Osteoblast (primary cell): ENCODE measurements at regions not wholly inside any gene's neighbourhood (a gene's known extent, or its start where the extent isn't known, plus 50 kb on each side); places are given as distances from the start of the nearest gene placed in this dataset.

Source experiments
- DNase-seq: peaks from one replicate; pipeline ENCODE4 v3.0.0; 2011; ENCODE audit warnings: low spot score, mixed read lengths; ENCODE audit not compliant: insufficient read length; ENCODE audit errors: missing footprints
- H2AFZ ChIP-seq: 2 replicates; pipeline ENCODE4 v1.6.0; 2011; ENCODE audit warnings: mild to moderate bottlenecking, low read length
- H3K27ac ChIP-seq: 2 replicates; pipeline ENCODE4 v1.5.1; 2011; ENCODE audit warnings: mild to moderate bottlenecking, low read depth, low read length, moderate library complexity
- H3K27me3 ChIP-seq: 2 replicates; pipeline ENCODE4 v1.6.0; 2012; ENCODE audit warnings: mild to moderate bottlenecking, control low read depth, inconsistent platforms, low read length, moderate library complexity; ENCODE audit not compliant: insufficient read depth
- H3K36me3 ChIP-seq: 2 replicates; pipeline ENCODE4 v1.5.1; 2011; ENCODE audit warnings: mild to moderate bottlenecking, low read length, control low read depth, moderate library complexity; ENCODE audit not compliant: insufficient read depth
- H3K4me1 ChIP-seq: 2 replicates; pipeline ENCODE4 v1.5.1; 2011; ENCODE audit warnings: mild to moderate bottlenecking, low read length, control low read depth, moderate library complexity; ENCODE audit not compliant: insufficient read depth
- H3K4me2 ChIP-seq: 2 replicates; pipeline ENCODE4 v1.6.0; 2011; ENCODE audit warnings: mild to moderate bottlenecking, low read length; ENCODE audit not compliant: insufficient read depth
- H3K4me3 ChIP-seq: fragments of 200-600 bp; sonication (generic); 3 replicates; pipeline ENCODE4 v1.5.1; 2012; ENCODE audit warnings: mild to moderate bottlenecking, low read length, inconsistent platforms; ENCODE audit not compliant: insufficient read depth
- H3K79me2 ChIP-seq: 2 replicates; pipeline ENCODE4 v1.6.0; 2012; ENCODE audit warnings: mild to moderate bottlenecking, low read length, control low read depth, inconsistent platforms; ENCODE audit not compliant: insufficient read depth
- H3K9me3 ChIP-seq: 2 replicates; pipeline ENCODE4 v1.5.1; 2011; ENCODE audit warnings: low read depth, low read length, control low read depth
- H4K20me1 ChIP-seq: 2 replicates; pipeline ENCODE4 v1.6.0; 2012; ENCODE audit warnings: mild to moderate bottlenecking, low read length, control low read depth; ENCODE audit not compliant: insufficient read depth
- CTCF ChIP-seq: IDR thresholded peaks from 2 replicates; pipeline ENCODE4 v1.5.1; 2011; ENCODE audit warnings: mild to moderate bottlenecking, low read depth, low read length, moderate library complexity; ENCODE audit errors: extremely low read depth

- Histone ChIP-seq H3K36me3 (no peaks in the 10 kb centered on the region), H3K4me3 (no peak overlapping the region), H3K9me3 (no peaks in the 10 kb centered on the region), H3K79me2 (no peaks in the 10 kb centered on the region), H3K27ac (no peak overlapping the region), H3K27me3 (peaks cover 41% of the 10 kb centered on the region), H4K20me1 (no peaks in the 10 kb centered on the region), H2AFZ (no peak overlapping the region), H3K4me2 (no peak overlapping the region), H3K4me1 (no peaks in the 10 kb centered on the region)
- no peak for TF ChIP-seq CTCF
- no peak for DNase-seq
These were observed 57.8 kb upstream of the GDF10 start for GRCh38 chr10:47241946-47242867.

DNA sequence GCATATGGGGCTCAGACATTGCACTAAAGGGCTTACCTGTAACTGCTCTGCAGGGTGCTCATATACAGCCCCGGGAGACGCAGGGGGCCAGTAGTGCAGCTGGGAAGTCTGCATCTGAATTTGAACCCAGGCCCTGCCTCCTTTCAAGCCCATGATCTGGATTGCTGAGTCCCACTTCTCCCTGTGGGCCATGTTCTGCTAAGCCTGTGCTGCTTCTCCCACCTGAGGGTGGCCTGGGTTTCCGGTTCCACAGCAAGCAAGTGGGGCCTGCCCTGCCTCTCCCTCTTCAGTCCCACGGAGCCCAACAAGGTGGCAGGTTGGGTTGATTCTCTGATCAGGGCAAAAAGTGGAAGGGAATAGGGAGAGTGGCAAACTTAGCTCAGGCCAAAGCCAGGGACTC is 56.6 kb upstream of the GDF10 start:
- Histone ChIP-seq H2AFZ (no peak overlapping the region), H3K79me2 (no peaks in the 10 kb centered on the region), H3K27ac (no peak overlapping the region), H3K4me1 (no peaks in the 10 kb centered on the region), H3K4me2 (no peak overlapping the region), H3K4me3 (no peak overlapping the region), H3K27me3 (peaks cover 39% of the 10 kb centered on the region), H3K36me3 (no peaks in the 10 kb centered on the region), H4K20me1 (no peaks in the 10 kb centered on the region), H3K9me3 (no peaks in the 10 kb centered on the region)
- no peak for TF ChIP-seq CTCF
- no peak for DNase-seq

- H2AFZ ChIP-seq: no peak overlapping the region
- no peak overlapping the region for H3K4me3 ChIP-seq
- no peak overlapping the region for H3K4me2 ChIP-seq
- DNase-seq: peak; percentile 84
- no peaks in the 10 kb centered on the region for H4K20me1 ChIP-seq
- no peaks in the 10 kb centered on the region for H3K4me1 ChIP-seq
- H3K79me2 ChIP-seq: no peaks in the 10 kb centered on the region
- no peak for TF ChIP-seq CTCF
- peaks cover 40% of the 10 kb centered on the region for H3K27me3 ChIP-seq
- no peaks in the 10 kb centered on the region for H3K9me3 ChIP-seq
- H3K36me3 ChIP-seq: no peaks in the 10 kb centered on the region
- no peak overlapping the region for H3K27ac ChIP-seq
These were observed 56.2 kb upstream of the GDF10 start for GRCh38 chr10:47243791-47244190.
